ENCODE measurements at regions not wholly inside any gene's neighbourhood (a gene's known extent, or its start where the extent isn't known, plus 50 kb on each side); places are given as distances from the start of the nearest gene placed in this dataset.

- TF ChIP-seq POLR2A (IDR thresholded peaks at IDR 0.05; ENCODE audit: low read length), result no peak
- no peak for TF ChIP-seq GATA1 (IDR thresholded peaks at IDR 0.05; ENCODE audit: low read depth, low read length)
- no peak for DNase-seq
Observed at GRCh38 chr9:89776795-89777525, 172.1 kb downstream of the GADD45G start.

GRCh38 chr9:89777544-89777943 is 172.7 kb downstream of the GADD45G start:
- no peak for DNase-seq
- no peak for TF ChIP-seq POLR2A (IDR thresholded peaks at IDR 0.05; ENCODE audit: low read length)
- TF ChIP-seq GATA1 (IDR thresholded peaks at IDR 0.05; ENCODE audit: low read depth, low read length), result no peak

GRCh38 chr9:89778100-89779090 is 173.6 kb downstream of the GADD45G start:
- no peak for TF ChIP-seq POLR2A (IDR thresholded peaks at IDR 0.05; ENCODE audit: low read length)
- DNase-seq, result no peak

GRCh38 chr9:89779405-89780203 is 174.8 kb downstream of the GADD45G start:
- TF ChIP-seq POLR2A (IDR thresholded peaks at IDR 0.05; ENCODE audit: low read length) (no peak), GATA1 (IDR thresholded peaks at IDR 0.05; ENCODE audit: low read depth, low read length) (no peak)
- DNase-seq, result no peak

- DNase-seq, result no peak
- no peak for TF ChIP-seq POLR2A (IDR thresholded peaks at IDR 0.05; ENCODE audit: low read length)
- no peak for TF ChIP-seq GATA1 (IDR thresholded peaks at IDR 0.05; ENCODE audit: low read depth, low read length)
Observed at GRCh38 chr9:89780959-89781358, 176.1 kb downstream of the GADD45G start.

GRCh38 chr9:89781838-89782540 is 177.2 kb downstream of the GADD45G start:
- DNase-seq, result no peak
- no peak for TF ChIP-seq POLR2A (IDR thresholded peaks at IDR 0.05; ENCODE audit: low read length)
- no peak for TF ChIP-seq GATA1 (IDR thresholded peaks at IDR 0.05; ENCODE audit: low read depth, low read length)

GRCh38 chr9:89786655-89787054 is 181.8 kb downstream of the GADD45G start:
- TF ChIP-seq POLR2A (IDR thresholded peaks at IDR 0.05; ENCODE audit: low read length), result no peak
- TF ChIP-seq GATA1 (IDR thresholded peaks at IDR 0.05; ENCODE audit: low read depth, low read length), result no peak
- DNase-seq, result no peak

GRCh38 chr9:89787595-89787994 is 182.8 kb downstream of the GADD45G start:
- no peak for TF ChIP-seq POLR2A (IDR thresholded peaks at IDR 0.05; ENCODE audit: low read length)
- TF ChIP-seq GATA1 (IDR thresholded peaks at IDR 0.05; ENCODE audit: low read depth, low read length), result no peak
- no peak for DNase-seq

- TF ChIP-seq GATA1 (IDR thresholded peaks at IDR 0.05; ENCODE audit: low read depth, low read length) (no peak), POLR2A (IDR thresholded peaks at IDR 0.05; ENCODE audit: low read length) (no peak)
- no peak for DNase-seq
Observed at GRCh38 chr9:89788434-89788833, 183.6 kb downstream of the GADD45G start.

- TF ChIP-seq GATA1 (IDR thresholded peaks at IDR 0.05; ENCODE audit: low read depth, low read length) (no peak), POLR2A (IDR thresholded peaks at IDR 0.05; ENCODE audit: low read length) (no peak)
- no peak for DNase-seq
Observed at GRCh38 chr9:89789922-89790510, 185.2 kb downstream of the GADD45G start.

GRCh38 chr9:89790542-89791109 is 185.8 kb downstream of the GADD45G start:
- TF ChIP-seq GATA1 (IDR thresholded peaks at IDR 0.05; ENCODE audit: low read depth, low read length) (no peak), POLR2A (IDR thresholded peaks at IDR 0.05; ENCODE audit: low read length) (no peak)
- no peak for DNase-seq

GRCh38 chr9:89791754-89792153 is 186.9 kb downstream of the GADD45G start:
- TF ChIP-seq GATA1 (IDR thresholded peaks at IDR 0.05; ENCODE audit: low read depth, low read length) (no peak), POLR2A (IDR thresholded peaks at IDR 0.05; ENCODE audit: low read length) (no peak)
- DNase-seq, result no peak
